H1 (cell line): ENCODE measurements at regions not wholly inside any gene's neighbourhood (a gene's known extent, or its start where the extent isn't known, plus 50 kb on each side); places are given as distances from the start of the nearest gene placed in this dataset.
"Not testable (repeated sequence)": the region's sequence is repeated elsewhere in the genome, so short reads cannot be mapped to it uniquely, and the experiment has no call there.

Source experiments
- CBX5 ChIP-seq: fragments of 300-800, 300-1000 bp; sonication (generic); IDR thresholded peaks from 2 replicates; pipeline ENCODE4 v1.7.1; 2016; ENCODE audit warnings: antibody characterized with exemption, low read length, low read depth
- CTCF ChIP-seq, 3 experiments: IDR thresholded peaks; 1 replicate in 2 of 3; 2 replicates in 1 of 3; pipeline versions ENCODE4 v1.5.1 to v1.6.1; 2011; ENCODE audit warnings: low read length in 3 of 3, mild to moderate bottlenecking in 3 of 3, inconsistent platforms in 2 of 3, low read depth in 1 of 3, moderate library complexity in 1 of 3; ENCODE audit not compliant: insufficient read depth in 1 of 3; ENCODE audit errors: control extremely low read depth in 1 of 3
- EGR1 ChIP-seq: IDR thresholded peaks from 2 replicates; pipeline ENCODE4 v1.6.1; 2011; ENCODE audit warnings: low read depth, low read length, borderline replicate concordance
- EZH2 ChIP-seq: fragments of 200-600 bp; sonication (generic); IDR thresholded peaks from 2 replicates; pipeline ENCODE4 v1.7.1; 2012; ENCODE audit warnings: low read depth, mild to moderate bottlenecking, moderate library complexity, low read length, inconsistent platforms; ENCODE audit not compliant: severe bottlenecking
- KDM4A ChIP-seq: IDR thresholded peaks from one replicate; pipeline ENCODE4 v1.7.1; 2012; ENCODE audit warnings: low read depth, mild to moderate bottlenecking, moderate library complexity, low read length, inconsistent platforms; ENCODE audit not compliant: severe bottlenecking
- RXRA ChIP-seq: IDR thresholded peaks from 2 replicates; pipeline ENCODE4 v1.6.1; 2011; ENCODE audit warnings: low read depth, mild to moderate bottlenecking, low read length, moderate library complexity; ENCODE audit not compliant: insufficient read depth
- SP4 ChIP-seq: IDR thresholded peaks from 2 replicates; pipeline ENCODE4 v1.6.1; 2012; ENCODE audit warnings: low read length, inconsistent platforms

GRCh38 chr22:10777733-10778132 lies 4750.3 kb upstream of the OR11H1 start:
- not testable (repeated sequence) for TF ChIP-seq SP4; CTCF (IDR thresholded peaks at IDR 0.05; ENCODE audit: control extremely low read depth in 1 of 3, insufficient read depth in 1 of 3, low read depth in 1 of 3, low read length in 3 of 3); EGR1; CBX5; EZH2; RXRA; KDM4A
